ENCODE measurements at regions not wholly inside any gene's neighbourhood (a gene's known extent, or its start where the extent isn't known, plus 50 kb on each side); places are given as distances from the start of the nearest gene placed in this dataset.

DNA sequence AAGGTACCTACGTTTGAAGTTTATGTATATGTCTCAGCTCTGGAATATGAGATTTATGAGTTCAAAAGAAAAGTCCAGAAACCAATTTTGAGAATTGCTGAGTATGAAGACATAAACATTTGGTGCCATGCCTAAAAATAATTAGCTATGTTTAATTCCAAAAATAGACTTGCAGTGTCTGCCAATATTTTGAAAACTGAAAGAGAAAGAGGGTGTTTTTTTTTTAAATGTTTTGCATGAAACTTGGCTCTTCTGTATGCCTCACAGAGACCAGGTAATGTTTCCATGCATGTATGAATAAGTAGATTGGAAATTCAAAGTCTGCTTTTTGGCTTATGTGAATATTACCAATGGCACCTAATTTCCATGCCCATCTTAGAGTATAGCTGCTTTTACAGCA lies 634.4 kb upstream of the C9orf72 start:
- DNase-seq (ENCODE audit: low spot score): no peak

GRCh38 chr9:28209130-28209529 lies 635.8 kb upstream of the C9orf72 start:
- DNase-seq (ENCODE audit: low spot score): no peak

- DNase-seq (ENCODE audit: low spot score): peak; percentile 4
Measured at GRCh38 chr9:28212979-28213378, 639.7 kb upstream of the C9orf72 start.

DNA sequence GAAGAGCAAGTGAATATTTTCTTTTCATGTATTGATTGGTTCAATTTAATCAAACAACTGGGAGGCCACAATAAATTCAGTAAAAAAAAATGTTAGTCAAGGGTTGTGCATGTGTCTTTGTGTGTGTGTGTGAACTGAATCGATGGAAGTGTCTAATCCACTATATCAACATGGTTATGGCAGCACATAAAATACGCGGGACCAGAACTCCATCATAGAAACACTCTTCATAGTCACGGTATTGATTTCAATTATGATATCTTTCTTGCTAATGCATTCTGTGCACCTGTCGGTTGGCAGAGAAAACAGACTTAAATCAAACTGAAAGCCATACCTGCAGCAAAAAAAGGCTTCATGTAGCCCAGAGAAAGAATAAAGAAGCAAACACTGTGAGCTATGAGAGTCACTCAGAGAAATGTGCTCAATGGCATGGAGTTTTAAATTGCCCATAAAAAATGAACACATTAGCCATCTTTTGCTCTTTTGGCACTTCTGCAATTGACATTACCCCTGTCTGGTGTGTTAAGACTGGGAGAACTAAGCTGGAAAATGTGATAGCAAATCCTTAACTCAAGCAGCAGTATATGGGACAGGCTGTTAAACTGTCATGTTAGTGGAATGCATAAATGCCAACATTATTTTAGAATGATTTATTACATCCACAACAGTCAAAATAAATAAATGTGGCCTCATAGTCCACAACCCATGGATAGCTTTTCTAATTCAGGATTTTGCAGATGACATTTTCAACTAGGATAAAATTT lies 642.4 kb upstream of the C9orf72 start:
- DNase-seq (ENCODE audit: low spot score): no peak

- DNase-seq (ENCODE audit: low spot score): no peak
Measured at GRCh38 chr9:28232686-28233085, 659.4 kb upstream of the C9orf72 start.

- no peak for DNase-seq (ENCODE audit: low spot score)
Measured at GRCh38 chr9:28234133-28234893, 661.0 kb upstream of the C9orf72 start.

DNA sequence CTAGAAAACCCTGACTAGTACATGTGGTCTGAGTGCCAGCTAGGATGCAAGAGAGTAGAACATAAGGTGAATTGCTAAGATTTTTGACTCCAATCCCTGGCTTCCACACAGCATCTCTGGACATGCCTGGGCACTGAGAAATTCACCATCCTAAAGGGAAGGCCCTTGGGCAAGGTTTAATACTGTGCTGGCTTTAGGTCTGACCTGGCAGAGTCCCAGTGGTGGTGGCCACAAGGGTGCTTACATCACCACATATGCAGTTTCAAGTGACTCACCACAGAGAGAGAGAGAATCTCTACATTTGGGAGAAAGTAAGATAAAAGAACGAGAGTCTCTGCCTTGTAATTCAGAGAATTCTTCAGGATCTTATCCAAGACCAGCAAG lies 661.6 kb upstream of the C9orf72 start:
- no peak for DNase-seq (ENCODE audit: low spot score)

- DNase-seq (ENCODE audit: low spot score): no peak
Measured at GRCh38 chr9:28249424-28249823, 676.1 kb upstream of the C9orf72 start.

DNA sequence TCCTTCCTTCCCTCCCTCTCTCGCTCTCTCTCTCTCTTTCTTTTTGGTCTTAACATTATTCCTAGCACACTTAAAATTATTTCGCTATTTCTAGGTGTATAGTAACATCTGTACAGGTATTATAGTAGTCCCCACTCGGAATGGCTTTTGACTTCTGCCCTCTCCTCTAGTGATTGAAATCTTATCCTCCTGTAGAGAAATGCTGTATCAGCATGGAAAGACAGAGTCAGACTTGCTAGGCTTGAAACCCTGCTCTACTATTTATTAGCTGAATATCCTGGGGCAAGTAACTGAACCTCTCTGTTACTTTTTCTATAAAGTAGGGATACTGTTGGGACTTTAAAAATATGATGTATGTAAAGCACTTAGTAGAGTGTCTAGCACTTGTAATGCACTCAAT lies 681.9 kb upstream of the C9orf72 start:
- DNase-seq (ENCODE audit: low spot score): no peak

GRCh38 chr9:28260330-28260729 lies 687.0 kb upstream of the C9orf72 start:
- no peak for DNase-seq (ENCODE audit: low spot score)

- no peak for DNase-seq (ENCODE audit: low spot score)
Measured at GRCh38 chr9:28264368-28264767, 691.1 kb upstream of the C9orf72 start.

DNA sequence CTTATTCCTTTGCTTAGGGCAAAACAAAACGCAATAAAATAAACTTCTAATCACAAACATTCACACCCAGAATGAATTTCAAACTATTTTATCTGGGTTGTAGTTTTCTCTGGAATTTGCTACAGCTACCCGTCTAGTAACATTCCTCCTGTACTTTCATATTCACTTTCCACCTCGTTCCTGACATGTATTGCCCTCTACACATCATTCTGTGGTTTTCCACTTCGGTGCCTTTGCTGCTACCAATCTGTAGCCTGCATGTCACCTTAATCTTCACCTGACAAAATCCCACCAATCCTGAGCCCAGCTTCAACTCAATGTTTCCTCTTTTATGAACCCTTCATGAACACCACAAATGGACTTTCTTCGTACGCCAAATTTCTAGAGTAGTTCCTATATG lies 694.1 kb upstream of the C9orf72 start:
- no peak for DNase-seq (ENCODE audit: low spot score)

DNA sequence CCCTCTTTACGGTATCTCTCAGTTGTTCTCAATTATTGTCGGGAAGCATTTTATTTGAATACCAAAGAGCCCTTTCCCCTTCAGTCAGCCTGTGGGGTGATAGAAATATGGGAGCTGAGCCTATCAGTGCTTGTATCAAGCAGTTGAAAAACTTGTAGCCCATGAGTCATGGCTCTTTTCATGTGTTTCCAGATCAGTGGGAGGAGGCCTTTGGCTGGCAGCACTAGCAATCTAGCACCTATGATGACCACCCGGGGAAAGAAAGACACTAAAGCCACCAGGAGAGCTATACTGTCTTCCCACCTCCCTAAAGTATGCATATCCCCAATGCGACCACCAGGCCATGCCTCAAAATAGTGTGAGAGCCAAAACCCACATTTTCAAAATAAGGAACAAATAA lies 696.9 kb upstream of the C9orf72 start:
- DNase-seq (ENCODE audit: low spot score): no peak

- no peak for DNase-seq (ENCODE audit: low spot score)
Measured at GRCh38 chr9:28272127-28272526, 698.8 kb upstream of the C9orf72 start.

GRCh38 chr9:28287455-28287854 lies 714.2 kb upstream of the C9orf72 start:
- no peak for DNase-seq (ENCODE audit: low spot score)

DNA sequence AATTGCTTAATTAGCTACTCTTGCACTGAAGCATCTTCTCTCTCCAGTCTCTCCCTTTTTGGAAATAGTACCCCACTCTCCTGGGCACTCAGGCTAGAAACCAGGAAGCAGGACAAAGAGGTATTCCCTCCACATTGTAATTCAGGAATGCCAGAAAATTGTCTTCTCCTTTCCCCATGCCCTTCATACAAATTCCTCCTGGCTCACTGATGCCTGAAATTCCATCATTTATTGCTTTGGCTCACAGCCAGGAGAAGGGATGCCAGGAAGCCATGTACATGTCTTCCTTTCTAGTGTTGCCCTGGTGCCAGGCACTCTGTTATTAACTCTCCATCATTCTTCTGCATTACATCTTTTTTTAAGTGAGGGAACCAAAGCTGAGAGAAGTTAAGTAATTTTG lies 716.5 kb upstream of the C9orf72 start:
- DNase-seq (ENCODE audit: low spot score): no peak

DNA sequence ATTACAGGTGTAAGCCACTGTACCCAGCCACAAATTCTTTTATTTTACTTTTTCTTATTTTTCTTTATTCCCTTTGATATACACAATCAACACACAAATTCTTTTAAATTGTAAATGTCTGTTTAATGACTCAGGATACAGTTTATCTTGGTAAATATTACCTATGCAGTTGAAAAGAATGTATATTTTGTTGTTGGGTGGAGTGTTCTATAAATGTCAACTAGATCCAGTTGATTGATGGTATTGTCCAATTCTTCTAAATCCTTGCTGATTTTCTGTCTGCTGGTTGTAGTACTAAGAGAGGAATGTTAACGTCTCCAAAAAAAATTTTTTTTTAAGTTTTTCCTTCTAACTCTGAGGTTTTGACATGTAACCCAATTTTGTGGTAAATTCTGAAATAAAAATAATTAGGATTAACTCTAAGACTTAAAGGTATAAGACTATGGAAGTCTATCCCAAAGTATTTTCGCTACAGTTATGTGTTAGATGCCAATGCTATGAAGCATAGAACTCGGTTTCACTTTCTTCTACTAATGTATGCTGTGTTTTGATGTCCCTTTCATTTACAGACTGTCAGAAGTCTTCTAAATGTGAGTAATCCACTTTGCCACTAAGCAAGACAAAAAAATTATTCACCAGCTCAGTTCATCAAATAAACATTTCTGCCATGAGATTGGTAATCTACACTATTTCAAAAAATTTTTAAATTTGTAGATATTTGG lies 720.2 kb upstream of the C9orf72 start:
- DNase-seq (ENCODE audit: low spot score): no peak

DNA sequence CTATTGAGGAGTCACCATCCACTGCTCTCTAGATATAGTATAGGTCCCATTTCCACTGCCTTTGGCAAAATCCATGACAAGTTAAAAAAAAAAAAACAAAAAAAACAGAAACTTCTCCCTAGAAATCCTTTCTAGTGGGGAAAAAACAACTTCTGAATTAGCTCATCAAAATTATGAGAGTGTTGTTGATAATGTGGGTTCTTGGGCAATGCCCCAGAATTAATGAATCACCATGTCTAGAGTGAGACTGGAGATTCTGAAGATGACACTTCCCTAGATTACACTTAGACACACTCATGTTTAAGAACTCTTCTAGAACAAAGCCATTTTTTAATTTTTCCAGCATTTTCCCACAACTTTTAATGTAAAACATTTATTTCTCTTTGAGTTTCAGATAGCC lies 728.0 kb upstream of the C9orf72 start:
- DNase-seq (ENCODE audit: low spot score): no peak

DNA sequence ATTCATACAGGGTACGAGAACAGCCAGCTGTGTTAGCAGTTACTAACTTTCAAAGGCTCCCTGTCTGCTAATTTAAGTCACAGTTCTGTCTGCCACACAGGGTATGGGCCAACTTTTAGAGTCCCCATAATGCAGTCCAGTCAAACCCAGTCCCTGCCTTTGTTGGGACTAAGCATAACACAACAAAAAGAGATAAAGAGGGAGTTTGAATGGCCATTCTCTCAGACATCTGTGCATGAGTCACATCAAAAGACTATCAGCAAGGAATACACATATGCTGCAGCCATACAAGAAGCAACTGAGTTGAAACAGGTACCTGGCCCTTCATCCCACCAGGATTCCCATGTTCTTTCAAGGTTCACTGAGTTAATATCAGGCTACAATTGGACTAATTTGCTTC lies 744.5 kb upstream of the C9orf72 start:
- DNase-seq (ENCODE audit: low spot score): no peak

GRCh38 chr9:28318515-28318914 lies 745.2 kb upstream of the C9orf72 start:
- no peak for DNase-seq (ENCODE audit: low spot score)

- DNase-seq (ENCODE audit: low spot score): no peak
Measured at GRCh38 chr9:28319981-28320380, 746.7 kb upstream of the C9orf72 start.

DNA sequence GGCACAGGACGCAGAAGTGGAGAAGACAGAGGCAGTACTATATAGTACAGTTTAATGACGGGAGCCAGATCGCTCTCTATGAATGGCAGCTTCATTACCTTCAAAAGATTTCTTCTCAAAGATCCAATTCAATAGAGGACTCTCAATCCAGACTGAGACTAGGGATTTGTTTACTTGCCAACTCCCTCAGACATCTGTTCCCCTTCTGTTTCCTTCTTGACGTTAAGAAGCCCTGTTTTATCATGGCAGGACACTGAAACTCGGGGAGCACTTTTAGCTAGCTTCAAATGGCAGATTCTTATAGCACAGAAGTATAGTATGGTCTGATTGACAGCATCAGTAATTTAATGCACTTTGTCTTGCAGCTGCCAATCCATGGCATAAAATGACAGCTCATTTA lies 747.3 kb upstream of the C9orf72 start:
- no peak for DNase-seq (ENCODE audit: low spot score)

DNA sequence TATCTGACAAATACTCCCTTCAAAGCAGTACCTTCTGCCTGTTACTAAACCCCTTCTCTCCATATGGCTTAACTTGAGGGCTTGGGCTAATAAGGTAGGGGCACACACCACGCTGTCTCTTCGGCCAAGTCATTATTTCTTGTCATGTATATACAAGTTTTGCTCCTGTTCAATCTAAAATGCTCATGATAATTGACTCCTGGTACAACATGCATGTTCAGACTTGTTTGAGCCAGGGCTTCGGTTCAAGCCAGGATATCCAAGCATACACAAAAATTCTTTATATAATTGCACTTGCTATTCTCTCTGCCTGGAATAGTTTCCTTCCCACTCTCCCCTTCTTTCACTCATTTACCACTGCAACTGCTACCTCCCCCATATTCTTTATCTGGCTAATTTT lies 756.0 kb upstream of the C9orf72 start:
- no peak for DNase-seq (ENCODE audit: low spot score)
